Brain pericyte (primary cell): ENCODE measurements at regions not wholly inside any gene's neighbourhood (a gene's known extent, or its start where the extent isn't known, plus 50 kb on each side); places are given as distances from the start of the nearest gene placed in this dataset.
"Not testable (repeated sequence)": the region's sequence is repeated elsewhere in the genome, so short reads cannot be mapped to it uniquely, and the experiment has no call there.

Experiments
- DNase-seq: peaks from one replicate; pipeline ENCODE4 v3.0.0-alpha.2; 2012; ENCODE audit warnings: low read depth, low spot score

DNA sequence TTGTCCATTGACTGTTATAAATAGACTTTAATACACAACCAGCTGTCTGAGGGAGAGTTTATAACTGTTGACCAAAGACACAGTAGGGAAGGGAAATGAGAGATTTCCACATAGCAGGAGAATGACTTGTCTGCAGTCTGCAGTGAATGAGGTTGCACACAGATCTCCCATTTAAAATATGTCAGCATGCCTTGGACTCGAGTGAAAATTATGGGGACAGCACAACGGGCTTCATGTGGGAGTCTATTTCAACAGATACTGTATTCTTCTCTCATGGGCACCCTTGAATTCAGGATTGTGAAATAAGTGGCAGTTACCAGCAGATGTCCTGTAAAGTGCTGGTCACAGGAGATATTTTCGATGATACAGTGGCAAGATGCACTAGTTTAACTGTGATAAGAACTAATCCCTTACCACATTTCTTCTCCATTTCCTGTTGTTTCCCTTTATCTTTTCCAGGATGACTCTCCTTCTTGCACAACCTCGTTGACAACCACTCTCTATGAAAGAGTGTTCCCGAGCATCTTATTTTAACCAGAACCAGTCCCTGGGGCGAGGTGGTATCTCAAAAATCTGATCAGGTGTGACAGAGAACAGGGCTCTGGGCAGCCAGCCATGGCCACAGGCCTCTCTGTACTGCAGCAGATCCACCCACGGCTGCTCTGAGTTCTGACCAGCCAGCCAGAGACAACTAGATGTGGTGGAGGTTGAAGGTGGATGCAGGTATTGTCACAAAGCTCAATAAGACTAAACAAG lies 51.5 kb upstream of the MAP3K1 start:
- DNase-seq: peak; percentile 16

DNA sequence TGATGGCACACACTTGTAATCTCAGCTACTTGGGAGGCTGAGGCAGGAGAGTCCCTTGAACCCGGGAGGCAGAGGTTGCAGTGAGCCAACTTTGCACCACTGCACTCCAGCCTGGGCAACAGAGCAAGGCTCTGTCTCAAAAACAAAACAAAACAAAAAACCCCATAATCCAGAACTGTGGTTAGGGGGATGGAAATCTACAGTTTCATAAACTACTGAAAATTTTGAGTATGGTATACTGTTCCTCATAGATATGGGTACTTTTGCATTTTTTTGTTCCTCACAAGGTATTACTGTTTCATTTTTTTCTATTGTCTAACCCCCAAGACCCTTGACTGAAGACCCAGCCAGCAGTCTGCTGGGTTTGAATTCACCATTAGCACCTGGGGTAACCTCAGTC lies 52.2 kb upstream of the MAP3K1 start:
- DNase-seq: no peak

DNA sequence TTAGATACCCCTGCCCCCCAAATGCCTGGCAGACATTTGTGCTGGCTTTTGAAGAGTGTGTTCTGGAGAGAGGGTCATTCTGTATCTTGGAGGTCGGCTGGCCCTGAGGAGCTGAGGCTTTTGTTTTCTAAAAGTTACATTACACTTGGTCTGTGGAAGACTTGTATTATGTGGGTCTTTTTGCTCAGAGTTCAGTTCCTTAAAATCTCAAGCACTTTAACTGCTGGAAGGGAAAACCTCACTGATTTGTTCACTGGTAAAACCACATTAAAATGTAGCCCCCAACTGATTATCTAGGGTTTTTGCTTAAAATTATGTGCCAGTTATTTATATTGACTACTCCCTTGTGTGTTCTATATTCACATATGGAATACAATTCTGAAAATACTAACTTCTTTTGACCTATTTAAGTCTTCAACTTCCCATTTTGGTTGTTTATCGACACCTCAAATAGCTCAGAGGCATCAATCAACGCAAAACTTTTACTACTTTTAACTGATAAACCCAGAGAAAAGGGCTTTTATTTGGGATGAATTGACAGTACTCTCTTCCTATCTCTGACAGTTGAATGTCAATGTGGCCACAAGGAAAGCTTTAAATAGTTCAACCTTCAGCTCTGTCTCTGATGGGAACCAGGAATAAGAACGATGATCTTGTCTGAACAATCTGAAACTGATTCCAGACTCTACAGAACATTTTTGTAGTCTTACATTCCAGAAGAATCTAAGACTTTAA lies 54.0 kb upstream of the MAP3K1 start:
- no peak for DNase-seq

DNA sequence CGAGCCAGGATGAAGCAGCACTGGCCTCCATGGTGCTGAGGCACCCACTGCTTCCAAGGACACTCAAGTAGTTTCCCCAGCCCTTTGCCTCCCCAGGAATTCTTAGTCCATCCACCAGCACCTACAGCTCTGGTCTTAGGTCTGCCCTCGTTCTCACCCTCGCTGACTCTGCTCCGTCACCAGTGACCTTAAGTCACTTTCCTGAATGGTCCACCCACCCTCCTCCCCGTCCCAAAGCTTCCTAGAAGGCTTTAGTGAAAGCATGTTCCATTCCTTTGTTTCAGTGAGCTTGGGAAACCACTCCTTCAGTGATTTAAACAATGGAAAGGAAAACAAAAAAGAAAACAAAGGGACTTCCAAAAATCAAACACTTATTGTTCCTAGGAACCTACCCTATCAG lies 54.6 kb upstream of the MAP3K1 start:
- DNase-seq: no peak

DNA sequence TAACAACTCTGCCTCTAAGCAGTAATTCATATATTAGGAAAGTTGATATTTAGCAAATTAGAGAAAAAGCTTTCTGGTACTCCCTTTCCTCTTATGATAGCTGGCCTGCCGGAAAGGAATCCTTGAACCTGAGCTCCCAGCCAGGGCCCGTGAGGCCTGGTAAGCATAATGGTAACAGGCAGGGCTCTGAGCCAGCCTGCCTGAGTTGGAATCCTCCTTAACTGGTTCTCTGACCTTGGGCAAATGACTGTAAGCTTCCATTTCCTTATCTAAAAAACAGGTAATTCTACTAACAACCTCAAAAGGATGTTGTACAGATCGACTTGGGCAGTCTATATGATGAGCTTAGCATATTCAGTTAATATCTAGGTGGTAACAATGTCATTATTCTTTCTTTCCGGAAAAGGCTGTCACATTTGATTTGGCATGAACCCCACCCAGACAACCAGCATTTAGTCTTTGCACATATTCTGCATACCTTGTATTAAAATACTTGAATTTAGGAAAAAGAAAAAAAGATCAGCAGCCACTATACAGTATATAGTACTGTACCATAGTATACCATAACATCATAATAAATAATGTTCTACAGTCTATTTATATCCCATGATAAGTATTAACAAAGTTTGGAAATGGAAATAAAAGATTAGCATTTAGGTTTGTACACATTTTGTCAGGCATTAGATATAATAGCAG lies 55.7 kb upstream of the MAP3K1 start:
- DNase-seq: no peak

DNA sequence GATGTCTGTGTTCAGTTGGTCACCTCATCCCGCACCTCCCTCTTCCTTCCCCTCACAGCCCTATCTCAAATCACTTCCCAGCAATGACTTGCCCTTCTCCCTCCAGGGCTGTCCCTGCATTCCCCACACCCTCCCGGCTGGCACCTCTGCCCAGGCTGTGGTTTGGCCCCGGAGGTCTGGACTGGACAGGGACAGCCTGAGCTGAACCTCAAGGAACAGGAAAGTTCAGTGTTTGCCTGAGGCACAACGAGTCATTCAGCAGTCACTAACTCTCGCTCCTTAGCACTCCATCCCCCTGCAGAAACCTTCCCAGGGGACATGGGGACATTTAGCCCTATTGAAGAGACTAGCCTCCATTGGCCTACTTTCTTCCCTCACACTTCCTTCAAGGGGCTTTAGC lies 58.3 kb upstream of the MAP3K1 start:
- DNase-seq: no peak

DNA sequence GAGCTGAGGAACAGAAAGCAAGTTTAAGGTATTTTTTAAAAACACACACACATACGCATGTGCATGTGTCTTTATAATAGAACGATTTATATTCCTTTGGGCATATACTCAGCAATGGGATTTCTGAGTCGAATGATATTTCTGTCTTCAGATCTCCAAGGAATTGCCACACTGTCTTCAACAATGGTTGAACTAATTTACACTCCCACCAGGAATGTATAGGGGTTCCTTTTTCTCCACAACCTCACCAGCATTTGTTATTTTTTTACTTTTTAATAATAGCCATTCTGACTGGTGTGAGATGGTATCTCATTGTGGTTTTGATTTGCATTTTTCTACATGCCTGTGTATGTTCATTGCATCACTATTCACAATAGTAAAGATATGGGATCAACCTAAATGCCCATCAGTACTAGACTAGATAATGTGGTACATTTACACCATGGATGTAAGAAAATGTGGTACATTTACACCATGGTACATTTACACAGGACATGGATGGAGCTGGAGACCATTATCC lies 60.3 kb upstream of the MAP3K1 start:
- no peak for DNase-seq

DNA sequence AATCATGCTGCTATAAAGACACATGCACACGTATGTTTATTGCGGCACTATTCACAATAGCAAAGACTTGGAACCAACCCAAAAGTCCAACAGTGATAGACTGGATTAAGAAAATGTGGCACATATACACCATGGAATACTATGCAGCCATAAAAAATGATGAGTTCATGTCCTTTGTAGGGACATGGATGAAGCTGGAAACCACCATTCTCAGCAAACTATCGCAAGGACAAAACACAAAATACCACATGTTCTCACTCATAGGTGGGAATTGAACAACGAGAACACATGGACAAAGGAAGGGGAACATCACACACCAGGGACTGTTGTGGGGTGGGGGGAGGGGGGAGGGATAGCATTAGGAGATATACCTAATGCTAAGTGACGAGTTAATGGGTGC lies 61.8 kb upstream of the MAP3K1 start:
- DNase-seq: not testable (repeated sequence)

DNA sequence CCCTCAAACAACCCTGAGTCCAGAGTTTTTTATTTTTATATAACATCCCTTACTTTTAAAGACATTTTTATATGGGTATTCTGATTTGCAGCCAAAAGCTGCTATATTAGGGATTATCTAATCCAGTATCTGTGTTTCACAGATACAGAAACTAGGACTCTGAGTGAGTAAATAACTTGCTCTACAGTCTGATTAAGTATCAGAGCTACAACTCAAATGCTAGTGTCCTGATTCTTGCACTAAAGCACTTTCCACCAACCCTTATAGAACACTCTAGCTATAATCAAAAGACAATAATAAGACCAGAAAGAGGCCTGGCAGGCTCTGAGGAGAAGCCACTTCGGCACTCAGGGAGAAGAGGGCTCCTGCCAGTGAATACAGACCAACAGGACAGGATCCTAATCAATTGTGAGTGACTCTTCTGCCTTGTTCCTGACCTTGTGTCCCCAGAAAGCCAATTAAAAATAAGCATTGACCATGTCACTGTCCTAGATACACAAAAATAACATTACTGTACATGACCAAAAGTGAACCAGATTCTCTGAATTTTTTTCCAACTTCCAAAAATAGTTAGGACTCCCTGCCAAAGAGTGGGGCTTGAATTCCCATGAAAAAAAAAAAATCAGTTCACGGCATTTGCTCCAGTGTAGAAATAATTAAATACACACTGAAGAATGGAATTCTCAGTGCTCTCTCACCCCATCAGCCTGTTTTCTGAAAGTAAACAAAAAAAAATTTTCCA lies 63.6 kb upstream of the MAP3K1 start:
- no peak for DNase-seq

DNA sequence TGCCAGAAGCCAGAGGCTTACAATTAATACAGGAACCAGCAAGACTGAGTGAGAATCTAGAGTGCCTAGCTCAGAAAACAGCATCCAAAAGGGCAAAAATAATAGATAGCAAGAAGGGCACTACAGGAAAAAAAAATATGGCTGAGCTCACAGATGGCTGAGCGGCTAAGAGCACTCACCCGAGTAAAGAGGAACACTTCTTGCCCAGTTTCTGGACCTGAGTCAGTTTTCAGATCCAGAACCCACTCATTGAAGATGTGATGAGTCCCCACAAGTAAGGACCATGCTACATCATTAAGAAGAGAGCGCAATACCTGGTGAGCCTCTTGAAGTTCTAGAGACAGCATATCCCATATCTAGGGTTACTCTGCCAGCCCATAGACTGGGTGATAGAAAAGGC lies 65.5 kb upstream of the MAP3K1 start:
- DNase-seq: no peak

DNA sequence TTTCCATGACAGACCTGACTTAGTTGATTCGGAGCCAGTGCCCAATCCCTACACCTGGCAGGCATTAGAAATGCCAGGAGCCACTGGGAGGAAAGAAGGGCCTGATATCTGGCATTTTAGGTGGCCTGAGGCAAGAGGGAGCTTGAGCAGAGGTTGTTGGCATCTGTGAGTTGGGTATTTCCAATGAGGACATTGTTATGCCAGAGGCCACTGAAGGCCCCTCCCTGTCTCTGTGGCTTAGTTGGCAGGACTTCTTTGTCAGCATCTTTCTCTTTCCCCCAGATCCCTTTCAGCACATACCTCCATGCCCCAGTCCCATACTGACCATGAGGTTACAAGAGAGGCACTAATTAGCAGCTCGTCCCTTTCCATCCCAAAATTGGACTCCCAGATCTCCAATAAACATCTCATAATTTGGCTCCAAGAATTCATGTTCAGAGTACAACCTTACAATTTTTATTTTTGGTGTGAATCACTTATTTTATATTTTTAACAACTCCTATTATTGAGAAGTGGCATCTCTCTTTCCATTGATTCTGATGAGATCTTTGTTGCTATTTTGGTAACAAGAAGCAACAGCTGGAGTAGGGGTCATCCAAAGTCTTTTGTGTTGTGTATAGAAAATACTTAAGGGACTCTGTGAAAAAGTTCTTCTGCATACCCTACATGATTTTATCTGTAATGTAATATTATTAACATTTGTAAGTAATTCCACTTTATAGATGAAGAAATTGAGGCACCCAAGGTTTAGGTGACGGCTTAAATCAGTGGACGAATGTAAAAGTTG lies 68.6 kb upstream of the MAP3K1 start:
- no peak for DNase-seq

DNA sequence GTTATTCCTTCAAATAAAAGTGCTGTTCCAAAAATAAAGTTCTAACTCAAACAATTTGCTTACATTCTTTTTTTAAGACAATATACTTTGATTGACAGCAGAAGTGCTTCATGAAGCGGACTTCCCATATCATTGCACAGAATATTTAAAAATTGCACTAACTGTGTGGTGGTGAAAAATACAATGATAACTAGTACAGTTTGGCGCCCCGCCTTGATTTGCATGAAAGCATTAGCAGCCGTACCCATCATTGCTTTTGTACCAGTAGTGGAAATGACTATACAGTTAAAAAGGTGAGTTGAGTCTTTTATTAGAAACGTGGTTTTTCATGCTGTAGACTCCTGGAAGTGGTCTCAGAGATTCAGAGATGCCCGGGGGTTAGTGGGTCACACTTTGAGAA lies 69.5 kb upstream of the MAP3K1 start:
- no peak for DNase-seq

DNA sequence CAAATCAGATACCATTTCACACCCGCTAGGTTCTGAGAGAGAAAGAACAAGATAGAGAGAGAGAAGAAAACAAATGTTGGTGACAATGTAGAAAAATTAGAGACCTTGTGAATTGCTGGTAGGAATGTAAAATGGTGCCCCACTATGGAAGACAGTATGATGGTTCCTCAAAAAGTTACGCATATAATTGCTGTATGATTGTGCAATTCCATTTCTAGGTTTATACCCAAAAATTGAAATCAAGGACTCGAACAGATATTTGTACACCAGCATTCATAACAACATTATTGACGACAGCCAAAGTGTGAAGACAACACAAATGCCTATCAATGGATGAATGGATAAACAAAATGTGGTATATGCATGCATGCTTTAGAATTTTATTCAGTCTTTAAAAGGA lies 74.5 kb upstream of the MAP3K1 start:
- DNase-seq: no peak

DNA sequence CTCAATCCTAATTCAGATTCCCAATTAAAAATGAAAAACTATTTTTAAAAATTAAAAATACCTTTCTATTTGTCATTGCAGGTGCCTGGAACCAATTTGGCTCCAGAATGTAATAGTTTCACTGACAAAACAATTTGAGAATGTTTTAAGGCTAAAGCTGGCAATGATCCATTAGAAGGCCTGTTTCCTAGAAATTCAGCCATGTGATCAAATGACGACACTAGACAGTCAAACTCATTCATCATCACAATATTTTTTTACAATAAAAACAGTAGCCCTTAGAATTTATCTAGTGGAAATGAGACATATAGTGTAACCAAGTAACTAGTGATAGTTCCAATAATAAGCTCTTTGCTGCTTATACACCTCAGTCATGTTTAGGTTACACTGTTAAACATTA lies 75.4 kb upstream of the MAP3K1 start:
- no peak for DNase-seq

DNA sequence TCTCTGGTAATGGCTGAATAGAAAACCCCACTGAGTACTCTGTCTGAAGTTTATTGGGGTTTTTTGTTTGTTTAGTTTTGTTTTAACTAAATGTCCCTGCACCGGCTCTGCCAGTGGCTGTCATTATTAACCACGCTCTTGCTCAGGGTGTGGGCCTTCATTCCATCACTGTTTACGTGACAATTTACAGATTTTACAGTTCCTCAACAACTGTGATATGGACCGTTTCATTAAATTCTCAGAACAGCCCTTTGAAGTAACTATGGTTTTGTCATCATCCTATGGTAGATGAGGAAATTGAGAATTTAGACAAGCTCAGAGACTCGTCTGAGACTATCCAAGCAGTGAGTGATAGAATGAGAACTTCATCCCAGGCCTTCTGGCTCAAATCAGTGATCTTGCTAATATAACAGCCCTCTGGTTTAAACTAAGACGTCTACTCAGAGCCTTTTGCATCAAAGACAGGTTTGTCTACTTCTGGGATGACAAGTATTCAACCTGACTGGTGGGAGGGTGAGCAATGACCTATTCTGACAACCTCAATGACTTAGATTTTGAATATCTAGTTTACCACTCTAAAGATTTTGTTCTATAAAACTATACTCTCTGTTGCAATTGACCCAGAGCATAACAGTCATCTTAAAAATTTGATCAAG lies 77.3 kb upstream of the MAP3K1 start:
- no peak for DNase-seq

DNA sequence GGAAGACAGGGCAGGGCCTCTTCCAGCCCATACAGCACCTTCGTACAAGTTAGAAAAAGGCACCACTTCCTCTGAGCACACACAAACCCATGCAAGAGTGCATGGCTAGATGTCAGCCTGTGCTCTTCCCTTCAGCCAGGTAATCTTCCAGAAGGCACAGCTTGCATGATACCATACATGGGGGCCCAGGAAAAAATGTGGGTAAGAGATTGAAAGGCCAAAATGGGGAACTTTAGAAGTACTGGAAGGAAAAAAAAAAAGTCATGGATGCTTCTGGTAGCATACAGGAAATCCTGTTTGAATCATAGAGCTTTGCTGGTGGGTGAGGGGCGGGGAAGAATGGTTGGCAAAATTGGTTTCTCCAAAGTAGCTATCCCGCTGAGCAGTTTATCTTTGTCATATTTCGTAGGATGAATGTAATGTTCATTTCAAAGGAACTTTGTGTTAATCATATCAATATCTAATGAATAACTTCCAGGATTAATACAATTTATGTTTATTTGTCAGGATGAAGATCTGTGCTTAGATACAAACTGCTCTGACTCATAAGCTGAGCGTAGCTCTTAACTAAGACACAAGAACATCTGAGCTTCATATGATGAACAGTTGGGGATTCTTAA lies 78.2 kb upstream of the MAP3K1 start:
- DNase-seq: no peak

DNA sequence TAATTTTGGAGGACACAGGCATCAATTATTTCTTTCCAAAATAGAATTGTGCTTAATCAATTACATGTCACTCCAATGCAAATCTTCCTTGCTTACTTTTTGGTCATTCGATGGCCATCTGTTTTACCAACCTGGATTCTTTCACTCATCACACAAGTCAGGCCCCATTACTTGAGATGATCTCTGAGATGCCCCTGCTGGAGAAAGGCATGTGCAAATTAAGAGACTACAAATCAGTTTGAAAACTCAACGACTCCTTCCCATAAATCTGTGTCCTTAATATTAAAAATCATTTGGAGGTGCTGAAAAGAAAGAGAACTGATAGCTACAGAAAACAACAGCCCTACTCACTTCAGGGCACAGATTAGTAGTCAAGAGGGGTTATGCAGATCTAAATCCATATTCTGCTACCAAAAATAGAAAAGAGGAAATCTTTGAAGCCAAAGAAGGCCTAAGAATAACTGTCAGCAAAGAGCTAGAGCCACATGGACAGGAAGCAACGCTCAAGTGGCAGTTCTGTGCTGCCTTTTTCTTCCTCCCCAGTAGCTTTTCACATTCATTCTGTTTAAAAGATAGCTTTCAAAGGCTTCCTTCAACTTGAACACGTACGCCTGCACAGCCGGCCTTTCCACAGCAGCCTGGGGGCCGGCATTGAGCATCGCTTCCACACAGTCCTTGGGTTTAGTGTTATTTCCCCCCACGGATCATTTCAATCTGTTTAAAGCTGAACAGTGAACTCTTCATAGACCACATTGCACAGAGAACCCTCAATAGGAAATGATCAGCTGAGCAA lies 79.3 kb upstream of the MAP3K1 start:
- no peak for DNase-seq

DNA sequence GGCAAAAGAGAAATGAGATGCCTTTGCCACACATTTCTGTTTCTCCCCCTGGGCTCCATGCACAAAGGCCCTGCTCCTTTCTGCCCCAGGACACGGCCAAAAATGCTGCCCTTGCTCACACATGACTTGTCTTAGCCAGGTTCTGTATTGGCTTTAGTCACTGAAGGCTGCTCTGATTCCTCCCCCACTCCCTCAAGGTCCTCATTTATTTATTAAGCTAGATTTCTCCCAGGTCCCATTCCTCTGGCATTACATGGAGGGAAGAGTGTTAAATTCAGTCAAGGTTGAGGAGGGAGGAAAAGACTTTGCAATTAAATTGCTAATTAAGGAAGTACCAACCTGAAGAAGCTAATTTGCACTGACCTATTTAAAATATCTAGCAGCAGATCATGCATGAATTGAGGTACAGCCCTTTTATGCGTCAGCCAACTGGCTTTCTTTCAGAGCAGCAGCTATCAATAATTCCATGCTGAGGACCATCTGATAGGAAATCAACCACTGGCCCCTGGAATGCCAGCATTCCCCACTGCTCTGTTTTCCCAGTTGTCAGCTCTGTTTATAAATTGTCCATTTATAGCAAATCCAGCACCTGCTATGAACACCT lies 81.2 kb upstream of the MAP3K1 start:
- no peak for DNase-seq

DNA sequence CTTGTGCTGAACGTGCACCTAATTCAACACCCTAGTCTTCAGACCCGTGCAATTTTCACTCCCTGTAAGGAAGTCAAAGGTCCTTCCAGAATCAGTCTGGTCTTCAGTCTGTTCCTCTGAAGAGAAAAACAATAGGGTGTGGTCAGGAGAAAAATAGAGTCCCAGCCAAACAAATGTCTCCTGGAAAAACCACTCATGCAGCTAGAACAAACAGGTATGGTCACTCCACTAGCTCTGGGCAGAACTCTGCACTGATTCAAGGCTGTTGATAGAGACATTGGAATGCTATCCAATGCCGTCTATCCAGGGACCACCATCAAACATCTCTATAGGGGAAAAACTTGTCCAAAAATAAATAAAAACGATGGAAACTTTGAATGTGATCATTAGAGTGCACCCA lies 81.8 kb upstream of the MAP3K1 start:
- no peak for DNase-seq
